Heart left ventricle (tissue), 13 donors: ENCODE measurements at regions not wholly inside any gene's neighbourhood (a gene's known extent, or its start where the extent isn't known, plus 50 kb on each side); places are given as distances from the start of the nearest gene placed in this dataset.
"Not testable (repeated sequence)": the region's sequence is repeated elsewhere in the genome, so short reads cannot be mapped to it uniquely, and the experiment has no call there.

Source experiments
- CTCF ChIP-seq, 12 donors: fragments of 200-600 bp; sonication (generic) in 4 of 12; IDR thresholded peaks; one replicate each; pipeline versions ENCODE4 v1.5.0 to v1.8.0; 2018 to 2022; ENCODE audit warnings: antibody characterized with exemption in 12 of 12, mild to moderate bottlenecking in 5 of 12
- POLR2A ChIP-seq, 2 donors: fragments of 450-650 bp; IDR thresholded peaks; one replicate each; pipeline ENCODE4 v1.6.1; 2017; ENCODE audit warnings: antibody characterized with exemption in 2 of 2, mild to moderate bottlenecking in 2 of 2, moderate library complexity in 2 of 2
- donor health status: ischemic (EF 13 %, LVEDD 7.1; RV severe dilation, severe dysfunction).
- donor health status: DM: no; HTN: yes; CAD: no.
- donor health status: DM: no; HTN: no; CAD: no.
- donor health status: ischemic (EF 25% LVEDD 6.9; RV normal size, moderate dysfunction).
- donor health status: ischemic (EF 25% LVEDD 5.7; RV mildly dilated, moderate dysfunction).
- donor health status: ischemic (EF 35%, LVEDD 5.7; RV mildly dilated, moderate dysfunction).
- donor health status: nonischemic (EF 11% LVEDD 7.7; RV severe dilation, severe dysfunction).
- donor health status: DM: yes; HTN: yes; CAD: no.
- donor health status: PGD.
- donor health status: ischemic (EF 29% LVEDD 5.4; RV normal size, mild dysfunction).
- donor health status: nonischemic (EF 23%, LVEDD 6.1; RV moderate dilation, normal function).

DNA sequence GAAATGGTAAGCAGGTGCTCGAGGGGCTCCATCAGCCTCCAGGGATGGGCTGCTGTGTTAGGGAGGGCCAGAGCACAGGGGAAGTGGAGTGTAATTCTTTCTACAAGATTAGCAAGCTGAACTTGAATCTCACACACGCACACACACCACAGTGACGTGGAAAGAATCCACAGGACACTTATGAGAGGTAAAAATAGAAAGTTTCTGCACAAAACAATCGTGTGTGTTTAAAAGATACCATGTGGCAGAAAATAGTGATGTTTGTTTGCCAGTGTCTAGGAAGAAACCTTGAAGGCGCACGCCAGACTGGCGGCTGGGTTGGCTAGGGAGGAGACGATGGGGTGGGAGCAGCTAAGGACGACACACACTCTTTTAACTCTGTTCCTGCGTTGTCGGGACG, 323.6 kb upstream of the PLGLB1 start:
- not testable (repeated sequence) for TF ChIP-seq POLR2A, CTCF (IDR thresholded peaks at IDR 0.05)
